Ishikawa (cell line): ENCODE measurements at regions not wholly inside any gene's neighbourhood (a gene's known extent, or its start where the extent isn't known, plus 50 kb on each side); places are given as distances from the start of the nearest gene placed in this dataset.

Experiments
- CEBPB ChIP-seq: IDR thresholded peaks from 2 replicates; pipeline ENCODE4 v1.6.1; 2012
- CREB1 ChIP-seq: IDR thresholded peaks from 2 replicates; pipeline ENCODE4 v1.6.1; 2012; ENCODE audit warnings: low read depth
- EGR1 ChIP-seq: IDR thresholded peaks from 2 replicates; pipeline ENCODE4 v1.6.1; 2012
- EP300 ChIP-seq: IDR thresholded peaks from 2 replicates; pipeline ENCODE4 v1.6.1; 2012; ENCODE audit warnings: borderline replicate concordance
- FOXM1 ChIP-seq: IDR thresholded peaks from 2 replicates; pipeline ENCODE4 v1.6.1; 2012; ENCODE audit warnings: low read depth, borderline replicate concordance
- MAX ChIP-seq: IDR thresholded peaks from 2 replicates; pipeline ENCODE4 v1.6.1; 2012
- NFIC ChIP-seq: IDR thresholded peaks from 2 replicates; pipeline ENCODE4 v1.6.1; 2012
- RAD21 ChIP-seq: IDR thresholded peaks from 2 replicates; pipeline ENCODE4 v1.6.1; 2012; ENCODE audit warnings: low read depth
- REST ChIP-seq: IDR thresholded peaks from 2 replicates; pipeline ENCODE4 v1.6.1; 2012; ENCODE audit warnings: low read depth, mild to moderate bottlenecking
- TAF1 ChIP-seq: IDR thresholded peaks from 2 replicates; pipeline ENCODE4 v1.6.1; 2012; ENCODE audit warnings: low read depth, mild to moderate bottlenecking
- TCF12 ChIP-seq: IDR thresholded peaks from 2 replicates; pipeline ENCODE4 v1.6.1; 2012; ENCODE audit warnings: low read depth
- TEAD4 ChIP-seq: IDR thresholded peaks from 2 replicates; pipeline ENCODE4 v1.6.1; 2012
- USF1 ChIP-seq: IDR thresholded peaks from 2 replicates; pipeline ENCODE4 v1.6.1; 2012
- YY1 ChIP-seq: IDR thresholded peaks from 2 replicates; pipeline ENCODE4 v1.6.1; 2012; ENCODE audit warnings: low read depth
- ZBTB7A ChIP-seq: IDR thresholded peaks from 2 replicates; pipeline ENCODE4 v1.6.1; 2012; ENCODE audit warnings: low read depth

GRCh38 chr18:37975446-37975845 is 409.8 kb upstream of the CELF4 start:
- TF ChIP-seq CEBPB (no peak), TEAD4 (no peak), NFIC (no peak), CREB1 (no peak), TAF1 (no peak), EP300 (no peak), FOXM1 (no peak), EGR1 (no peak), MAX (no peak), YY1 (no peak), REST (no peak), ZBTB7A (no peak), TCF12 (no peak), RAD21 (no peak), USF1 (no peak)

- TF ChIP-seq USF1: no peak
- no peak for TF ChIP-seq RAD21
- TF ChIP-seq TAF1: no peak
- TF ChIP-seq NFIC: no peak
- TF ChIP-seq FOXM1: no peak
- no peak for TF ChIP-seq REST
- no peak for TF ChIP-seq CREB1
- TF ChIP-seq MAX: no peak
- no peak for TF ChIP-seq CEBPB
- TF ChIP-seq YY1: no peak
- TF ChIP-seq TEAD4: no peak
- TF ChIP-seq EP300: no peak
- no peak for TF ChIP-seq EGR1
- TF ChIP-seq ZBTB7A: no peak
- TF ChIP-seq TCF12: no peak
Measured at GRCh38 chr18:37967261-37967660, 401.7 kb upstream of the CELF4 start.

- TF ChIP-seq NFIC: no peak
Measured at GRCh38 chr18:37965572-37965970, 400.0 kb upstream of the CELF4 start.

- TF ChIP-seq REST: no peak
- TF ChIP-seq MAX: no peak
Measured at GRCh38 chr18:37964885-37965571, 399.4 kb upstream of the CELF4 start.

- TF ChIP-seq TEAD4: no peak
- no peak for TF ChIP-seq EP300
- no peak for TF ChIP-seq USF1
- no peak for TF ChIP-seq ZBTB7A
- TF ChIP-seq CREB1: no peak
- TF ChIP-seq REST: no peak
Measured at GRCh38 chr18:37963837-37964236, 398.2 kb upstream of the CELF4 start.
